ENCODE measurements at regions not wholly inside any gene's neighbourhood (a gene's known extent, or its start where the extent isn't known, plus 50 kb on each side); places are given as distances from the start of the nearest gene placed in this dataset.

GRCh38 chr7:92997719-92998118 lies 120.1 kb downstream of the SAMD9 start:
- Histone ChIP-seq H3K4me2 (ENCODE audit: low read length) (no peak overlapping the region), H3K9me2 (ENCODE audit: insufficient read depth, low read length) (no peaks in the 10 kb centered on the region), H2AFZ (ENCODE audit: low read length) (no peak overlapping the region), H3K9me3 (ENCODE audit: low read length) (no peaks in the 10 kb centered on the region), H3K4me1 (ENCODE audit: insufficient read depth, low read length, poor library complexity, severe bottlenecking) (no peaks in the 10 kb centered on the region), H4K20me1 (ENCODE audit: insufficient read depth, low read length) (no peaks in the 10 kb centered on the region), H3K4me3 (ENCODE audit: low read depth, low read length, poor library complexity, severe bottlenecking) (no peak overlapping the region), H3K36me3 (ENCODE audit: insufficient read depth, low read length) (no peaks in the 10 kb centered on the region), H3K79me2 (ENCODE audit: insufficient read depth, low read depth, low read length) (no peaks in the 10 kb centered on the region), H3K27ac (ENCODE audit: low read depth, low read length, poor library complexity, severe bottlenecking) (no peak overlapping the region)
- intact Hi-C loops (cut with micrococcal nuclease; ENCODE audit: unreplicated experiment) = no loop called here
- ChIA-PET CTCF (ENCODE audit: unreplicated experiment) (no interaction called here), POLR2A (no interaction called here)
- no TSS peak for BruUV-seq (replicated peaks)
- no peak for DNase-seq (ENCODE audit: low spot score)
- TF ChIP-seq CTCF (conservative IDR thresholded peaks at IDR 0.05; ENCODE audit: low read length) = no peak
- no peak for TF ChIP-seq EZH2phosphoT487 (IDR thresholded peaks at IDR 0.05; ENCODE audit: borderline replicate concordance, low read depth, low read length)

- H3K36me3 ChIP-seq (ENCODE audit: insufficient read depth, low read length) = no peaks in the 10 kb centered on the region
- H3K4me2 ChIP-seq (ENCODE audit: low read length) = no peak overlapping the region
- ChIA-PET POLR2A (no interaction called here), CTCF (ENCODE audit: unreplicated experiment) (no interaction called here)
- no peak overlapping the region for H3K27ac ChIP-seq (ENCODE audit: low read depth, low read length, poor library complexity, severe bottlenecking)
- H3K4me1 ChIP-seq (ENCODE audit: insufficient read depth, low read length, poor library complexity, severe bottlenecking) = no peaks in the 10 kb centered on the region
- no peak for DNase-seq (ENCODE audit: low spot score)
- no peak overlapping the region for H2AFZ ChIP-seq (ENCODE audit: low read length)
- BruUV-seq (replicated peaks) = no TSS peak
- TF ChIP-seq CTCF (conservative IDR thresholded peaks at IDR 0.05; ENCODE audit: low read length) = no peak
- no peak for TF ChIP-seq EZH2phosphoT487 (IDR thresholded peaks at IDR 0.05; ENCODE audit: borderline replicate concordance, low read depth, low read length)
- no peak overlapping the region for H3K4me3 ChIP-seq (ENCODE audit: low read depth, low read length, poor library complexity, severe bottlenecking)
- intact Hi-C loops (cut with micrococcal nuclease; ENCODE audit: unreplicated experiment) = no loop called here
- no peaks in the 10 kb centered on the region for H4K20me1 ChIP-seq (ENCODE audit: insufficient read depth, low read length)
- no peaks in the 10 kb centered on the region for H3K9me2 ChIP-seq (ENCODE audit: insufficient read depth, low read length)
- H3K9me3 ChIP-seq (ENCODE audit: low read length) = no peaks in the 10 kb centered on the region
- H3K79me2 ChIP-seq (ENCODE audit: insufficient read depth, low read depth, low read length) = no peaks in the 10 kb centered on the region
Measured at GRCh38 chr7:92997152-92997551, 120.6 kb downstream of the SAMD9 start.

GRCh38 chr7:92994901-92995300 lies 122.9 kb downstream of the SAMD9 start:
- no peak overlapping the region for H2AFZ ChIP-seq (ENCODE audit: low read length)
- H4K20me1 ChIP-seq (ENCODE audit: insufficient read depth, low read length) = no peaks in the 10 kb centered on the region
- H3K4me2 ChIP-seq (ENCODE audit: low read length) = no peak overlapping the region
- ChIA-PET CTCF (ENCODE audit: unreplicated experiment) (no interaction called here), POLR2A (interaction anchor here (0.6 kb wide), 1 partner anchor 413 kb away, joined by 3 read pairs; no protein-coding TSS in a partner anchor)
- H3K4me1 ChIP-seq (ENCODE audit: insufficient read depth, low read length, poor library complexity, severe bottlenecking) = no peaks in the 10 kb centered on the region
- no peak overlapping the region for H3K27ac ChIP-seq (ENCODE audit: low read depth, low read length, poor library complexity, severe bottlenecking)
- H3K4me3 ChIP-seq (ENCODE audit: low read depth, low read length, poor library complexity, severe bottlenecking) = no peak overlapping the region
- BruUV-seq (replicated peaks) = no TSS peak
- no peak for DNase-seq (ENCODE audit: low spot score)
- TF ChIP-seq CTCF (conservative IDR thresholded peaks at IDR 0.05; ENCODE audit: low read length) (no peak), EZH2phosphoT487 (IDR thresholded peaks at IDR 0.05; ENCODE audit: borderline replicate concordance, low read depth, low read length) (no peak)
- H3K9me2 ChIP-seq (ENCODE audit: insufficient read depth, low read length) = no peaks in the 10 kb centered on the region
- intact Hi-C loops (cut with micrococcal nuclease; ENCODE audit: unreplicated experiment) = no loop called here
- H3K79me2 ChIP-seq (ENCODE audit: insufficient read depth, low read depth, low read length) = no peaks in the 10 kb centered on the region
- no peaks in the 10 kb centered on the region for H3K9me3 ChIP-seq (ENCODE audit: low read length)
- no peaks in the 10 kb centered on the region for H3K36me3 ChIP-seq (ENCODE audit: insufficient read depth, low read length)
